CMK (cell line): ENCODE measurements at regions not wholly inside any gene's neighbourhood (a gene's known extent, or its start where the extent isn't known, plus 50 kb on each side); places are given as distances from the start of the nearest gene placed in this dataset.

Experiments used
- DNase-seq: peaks from one replicate; pipeline ENCODE4 v3.0.0-alpha.2; 2010; ENCODE audit warnings: low read depth

DNA sequence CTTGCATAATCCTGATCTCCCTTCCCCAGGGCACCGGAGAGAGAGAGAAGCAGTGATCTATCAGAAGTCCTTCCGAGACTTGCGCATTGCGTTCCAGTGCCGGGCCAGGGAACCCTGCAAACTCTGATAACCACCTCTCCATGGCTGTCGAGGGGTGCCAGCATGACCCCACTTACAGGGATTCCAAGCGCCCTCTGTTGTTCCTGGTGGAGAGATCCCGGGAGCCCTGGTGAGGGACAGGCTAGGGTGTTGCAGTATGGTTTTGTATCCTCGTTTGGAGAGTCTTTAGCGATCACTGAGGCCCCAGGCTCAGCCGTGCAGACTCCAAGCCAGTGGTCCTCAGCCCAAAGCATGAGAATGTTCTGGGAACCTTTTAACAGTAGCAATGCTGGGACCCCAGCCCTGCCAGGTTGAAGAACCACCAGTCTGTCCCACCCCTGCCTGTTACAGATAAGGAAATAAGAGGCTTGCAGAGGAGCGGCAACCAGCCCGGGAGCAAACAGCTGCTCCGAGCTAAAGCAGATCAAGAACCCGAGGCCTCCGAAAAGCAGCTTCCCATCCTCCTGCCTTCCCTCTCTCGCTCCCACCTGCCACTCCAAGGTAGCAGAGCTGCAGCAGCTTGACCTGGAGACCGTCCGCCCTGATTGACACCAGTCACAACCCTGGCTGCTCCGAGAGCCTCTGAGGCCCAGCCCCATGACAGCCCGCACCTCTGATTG, 150.3 kb upstream of the RPL38 start:
- DNase-seq: no peak

DNA sequence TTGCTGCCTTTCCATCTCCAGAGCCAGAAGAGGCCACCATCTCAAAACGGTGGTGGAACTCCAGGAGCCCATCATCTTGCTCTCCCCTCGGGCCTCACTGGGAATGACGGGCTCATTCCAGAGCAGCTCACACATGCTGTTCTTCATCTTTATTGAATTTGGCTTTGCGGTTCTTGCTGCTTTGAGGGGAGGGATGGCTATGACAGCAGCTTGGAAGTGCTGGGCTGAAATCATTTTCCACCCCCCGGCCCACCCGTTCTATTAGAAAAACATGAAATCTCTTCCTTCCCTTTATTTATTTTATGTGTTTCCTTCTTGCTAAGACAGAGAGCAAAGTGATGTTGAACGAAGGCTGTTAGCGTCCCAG, 149.8 kb upstream of the RPL38 start:
- no peak for DNase-seq

DNA sequence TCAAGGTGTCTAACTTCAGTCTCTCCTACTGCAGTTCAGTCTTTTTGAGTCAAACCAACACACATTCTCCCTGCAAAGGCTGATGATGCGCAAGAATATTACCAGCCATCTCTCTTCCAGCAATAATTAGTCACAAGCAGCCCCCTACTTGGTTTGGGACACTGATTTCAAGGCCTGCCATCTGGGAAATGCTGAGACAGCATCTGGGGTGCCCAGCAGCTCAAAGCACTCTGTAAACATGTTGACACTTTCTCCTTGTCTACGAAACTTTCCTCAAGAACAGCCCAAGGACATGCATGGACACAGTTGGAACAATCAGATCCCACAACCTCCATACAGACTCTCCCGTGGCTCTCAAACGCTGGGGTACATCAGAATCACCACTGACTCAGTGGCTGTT, 149.2 kb upstream of the RPL38 start:
- no peak for DNase-seq

DNA sequence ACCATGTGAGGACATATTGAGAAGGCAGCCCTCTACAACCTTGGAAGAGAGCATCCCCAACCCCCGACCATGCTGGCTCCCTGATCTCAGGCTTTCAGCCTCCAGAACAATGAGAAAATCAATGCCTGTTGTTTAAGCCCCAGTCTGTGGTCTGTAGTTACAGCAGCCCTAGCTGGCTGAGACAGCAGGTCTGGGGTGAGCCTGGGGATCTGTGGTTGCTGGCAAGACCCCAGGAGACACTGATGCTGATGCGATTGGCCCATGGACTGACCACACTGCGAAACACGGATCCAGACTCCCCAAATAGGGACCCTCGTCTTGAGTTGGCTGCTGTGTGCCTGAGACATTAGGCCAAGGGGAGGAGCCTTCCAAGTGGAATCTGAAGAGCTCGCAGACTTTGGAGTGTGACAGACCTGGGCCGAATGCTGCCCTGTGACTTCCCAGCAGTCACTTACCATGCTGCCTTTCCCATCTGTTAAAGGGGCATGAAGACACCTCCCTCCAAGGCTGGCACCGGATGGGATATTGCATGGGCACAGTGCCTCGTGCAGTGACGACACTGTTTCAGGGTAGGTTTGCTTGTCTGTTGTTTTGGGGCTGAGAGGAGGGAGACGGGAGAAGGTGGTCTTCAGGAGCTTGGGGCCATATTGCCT, 147.8 kb upstream of the RPL38 start:
- no peak for DNase-seq

DNA sequence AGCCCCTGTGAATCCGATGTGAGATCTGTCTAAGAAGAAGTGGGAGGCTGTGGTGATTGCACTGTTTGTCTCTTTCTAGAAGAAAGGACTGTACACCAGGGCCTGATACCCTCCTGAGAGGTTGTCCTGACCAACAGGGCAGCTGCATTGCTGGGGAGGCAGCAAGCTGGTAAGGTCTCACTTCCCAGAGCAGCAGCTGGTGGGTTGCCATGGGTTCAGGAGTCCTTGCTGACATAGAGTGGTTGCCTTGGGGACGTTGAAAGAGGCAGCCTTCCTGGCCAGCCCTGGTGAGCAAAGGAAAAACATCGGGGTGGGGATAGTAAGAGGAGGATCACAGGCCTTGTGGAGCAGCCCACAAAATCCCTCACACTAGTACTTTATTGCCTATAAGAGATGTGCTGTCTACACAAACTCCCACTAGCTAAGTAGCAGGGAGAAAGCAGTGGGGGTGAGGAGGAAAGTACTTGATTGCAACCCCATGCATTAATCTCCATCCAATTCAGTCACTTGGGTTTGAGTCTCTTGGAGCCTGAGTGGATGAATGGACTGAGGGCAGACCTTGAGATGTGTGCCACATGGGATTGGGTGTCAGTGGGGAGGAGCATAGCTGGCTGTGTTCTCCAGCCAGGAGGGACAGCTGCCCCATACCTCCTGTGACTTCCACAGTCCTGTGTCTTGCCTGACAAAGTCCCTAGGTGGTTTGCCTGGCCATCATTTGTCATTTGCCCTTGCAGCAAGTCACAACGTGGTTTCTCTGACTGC, 143.8 kb upstream of the RPL38 start:
- no peak for DNase-seq

DNA sequence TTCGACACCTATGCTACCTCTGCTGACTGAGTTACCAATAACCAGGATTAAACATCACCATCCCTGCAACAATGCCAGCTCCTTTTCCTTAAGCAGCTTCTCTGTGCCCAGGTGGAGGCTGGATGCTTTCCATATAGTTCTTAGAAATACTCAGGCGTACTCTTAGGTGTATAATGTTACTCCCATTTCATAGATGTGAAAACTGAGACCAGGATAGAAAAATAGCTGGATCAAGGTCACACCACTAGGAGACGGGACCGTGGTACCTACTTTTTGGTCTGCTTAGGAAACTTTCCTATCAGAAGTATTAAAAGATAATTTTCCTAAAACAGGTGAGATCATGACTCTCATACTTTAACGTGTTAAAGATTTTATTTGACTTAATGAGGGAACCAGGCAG, 141.7 kb upstream of the RPL38 start:
- DNase-seq: no peak

DNA sequence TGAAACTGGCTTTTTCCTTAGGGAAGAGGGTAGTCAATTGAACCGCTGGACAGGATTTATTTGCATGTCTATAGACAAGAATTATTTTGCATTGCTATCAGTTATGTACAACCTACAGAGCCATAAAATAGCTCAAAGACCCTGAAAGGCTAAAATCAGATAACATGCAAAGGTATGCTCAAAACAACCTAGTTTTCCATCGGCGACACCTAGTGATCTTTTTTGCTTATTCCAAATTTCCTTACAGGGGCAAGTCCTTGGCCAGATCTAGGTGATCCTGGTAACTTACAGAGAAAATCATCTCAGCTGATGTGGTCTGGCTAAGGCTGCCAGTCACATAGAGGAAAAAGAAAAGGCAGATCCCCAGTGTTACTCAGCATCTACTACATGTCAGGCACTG, 141.2 kb upstream of the RPL38 start:
- no peak for DNase-seq

DNA sequence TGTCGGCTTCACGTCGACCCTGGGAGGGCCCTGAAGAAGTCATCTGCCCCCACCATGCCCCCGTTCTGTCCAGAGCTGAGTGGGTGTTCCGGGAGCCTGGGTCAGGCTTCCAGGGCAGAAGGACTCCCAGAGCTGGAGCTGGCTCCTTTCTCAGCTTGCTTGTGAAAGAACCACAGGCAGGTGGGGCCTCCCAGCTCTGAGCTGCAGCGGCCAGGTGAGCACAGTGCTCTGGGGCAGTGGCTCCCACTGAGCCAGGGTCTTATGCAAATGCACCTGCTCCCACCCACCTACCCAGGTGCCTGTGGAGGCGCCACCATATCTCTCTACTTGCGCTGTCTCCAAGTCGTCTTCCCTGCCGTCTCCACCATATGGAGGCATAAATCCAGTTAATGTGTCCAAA, 140.0 kb upstream of the RPL38 start:
- no peak for DNase-seq

DNA sequence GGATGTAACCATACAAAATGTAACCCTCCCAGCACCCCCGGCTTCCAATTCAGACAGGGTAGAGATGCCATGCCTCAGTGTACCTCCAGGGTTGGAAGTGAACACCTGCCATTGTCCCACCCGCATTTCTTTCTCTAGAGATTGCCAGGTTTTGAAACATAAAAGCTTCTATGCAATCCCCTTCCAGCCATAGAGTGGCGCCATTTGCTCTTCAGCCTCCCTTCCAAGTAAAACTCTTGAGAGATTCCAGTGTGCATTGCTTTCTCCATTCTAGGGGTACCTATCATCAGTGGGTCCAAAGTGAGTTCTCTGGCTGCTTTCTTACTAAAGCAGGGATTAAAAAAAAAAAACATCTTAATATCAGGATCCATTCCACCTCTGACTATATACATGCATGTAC, 133.1 kb upstream of the RPL38 start:
- no peak for DNase-seq

DNA sequence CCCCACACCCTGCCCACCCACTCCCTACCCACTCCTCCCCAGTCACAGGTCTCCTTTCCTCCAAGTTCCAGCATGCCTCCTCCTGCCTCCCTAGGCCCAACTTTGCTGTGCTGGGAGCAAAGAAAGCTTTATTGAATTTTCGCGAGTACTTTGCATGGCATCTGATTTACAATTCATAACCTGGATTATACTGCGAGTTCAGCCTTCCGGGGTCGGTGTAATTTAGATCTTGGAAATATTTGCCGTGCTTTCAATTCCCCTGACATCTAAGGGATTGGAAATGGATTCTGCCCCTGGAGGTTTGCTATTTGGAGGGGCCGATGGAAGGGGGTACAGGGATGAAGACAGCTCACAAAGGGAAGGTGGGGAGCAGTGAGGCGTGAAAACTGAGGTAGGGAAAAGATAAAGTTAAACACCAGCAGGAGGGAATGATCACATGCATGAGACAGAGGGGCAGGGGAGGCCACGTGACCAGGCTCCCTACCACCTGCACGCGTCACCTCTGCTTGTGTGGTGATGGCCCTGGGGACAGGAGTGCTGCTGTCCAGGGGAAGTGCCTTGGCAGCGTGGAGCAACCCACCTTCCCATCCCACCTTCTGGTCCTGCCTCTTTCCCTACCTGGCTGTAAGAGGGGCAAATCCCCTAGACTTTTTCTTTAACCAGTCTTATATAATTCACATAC, 132.3 kb upstream of the RPL38 start:
- no peak for DNase-seq

DNA sequence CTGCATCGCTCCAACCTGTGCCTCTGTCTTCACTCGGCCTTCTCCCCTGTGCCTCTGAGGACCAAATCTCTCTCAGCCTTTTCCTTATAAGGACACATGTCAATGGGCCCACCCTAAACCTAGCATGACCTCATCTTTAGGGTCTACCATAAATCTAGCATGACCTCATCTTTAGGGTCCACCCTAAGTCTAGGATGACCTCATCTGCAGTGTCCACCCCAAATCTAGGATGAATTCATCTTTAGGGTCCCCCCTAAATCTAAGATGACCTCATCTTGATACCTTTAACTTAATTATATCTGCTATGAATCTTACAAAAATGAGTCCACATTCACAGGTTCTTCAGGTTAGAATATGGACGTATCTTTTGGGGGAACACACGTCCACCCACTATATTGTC, 131.1 kb upstream of the RPL38 start:
- DNase-seq: no peak

DNA sequence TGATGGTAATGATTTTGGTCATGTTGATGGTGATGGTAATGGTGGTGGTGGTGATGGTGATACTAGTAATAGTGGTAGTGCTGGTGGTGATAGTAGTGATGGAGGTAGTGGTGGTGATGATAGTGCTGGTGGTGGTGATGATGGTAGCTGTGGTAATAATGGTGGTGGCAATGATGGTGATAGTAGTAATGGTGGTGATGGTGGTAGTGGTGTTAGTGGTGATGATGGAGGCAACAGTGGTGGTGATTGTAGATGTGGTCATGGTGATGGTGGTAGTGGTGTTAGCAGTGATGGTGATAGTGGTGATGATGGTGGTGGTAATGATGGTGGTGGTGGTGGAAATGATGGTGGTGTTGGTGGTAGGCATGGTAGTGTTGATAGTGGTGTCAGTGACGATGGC, 127.0 kb upstream of the RPL38 start:
- no peak for DNase-seq

DNA sequence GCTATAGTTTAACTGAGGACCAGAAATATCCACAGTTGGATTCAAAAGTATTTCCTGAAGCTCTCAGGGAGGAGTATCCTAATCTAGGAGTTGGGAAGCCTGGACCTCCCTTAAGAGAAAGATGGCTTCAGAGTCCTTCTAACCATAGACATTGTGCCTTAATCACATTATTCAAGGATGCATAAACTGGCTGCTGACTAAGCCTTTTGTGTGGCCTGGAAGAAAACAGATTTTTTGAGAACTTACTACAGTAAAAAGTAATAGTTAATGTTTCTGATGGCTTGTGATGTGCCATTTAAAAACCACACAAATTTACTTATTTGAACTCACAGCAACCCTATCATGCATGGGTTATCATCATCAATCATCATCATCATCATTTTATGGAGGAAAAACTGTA, 126.2 kb upstream of the RPL38 start:
- no peak for DNase-seq

DNA sequence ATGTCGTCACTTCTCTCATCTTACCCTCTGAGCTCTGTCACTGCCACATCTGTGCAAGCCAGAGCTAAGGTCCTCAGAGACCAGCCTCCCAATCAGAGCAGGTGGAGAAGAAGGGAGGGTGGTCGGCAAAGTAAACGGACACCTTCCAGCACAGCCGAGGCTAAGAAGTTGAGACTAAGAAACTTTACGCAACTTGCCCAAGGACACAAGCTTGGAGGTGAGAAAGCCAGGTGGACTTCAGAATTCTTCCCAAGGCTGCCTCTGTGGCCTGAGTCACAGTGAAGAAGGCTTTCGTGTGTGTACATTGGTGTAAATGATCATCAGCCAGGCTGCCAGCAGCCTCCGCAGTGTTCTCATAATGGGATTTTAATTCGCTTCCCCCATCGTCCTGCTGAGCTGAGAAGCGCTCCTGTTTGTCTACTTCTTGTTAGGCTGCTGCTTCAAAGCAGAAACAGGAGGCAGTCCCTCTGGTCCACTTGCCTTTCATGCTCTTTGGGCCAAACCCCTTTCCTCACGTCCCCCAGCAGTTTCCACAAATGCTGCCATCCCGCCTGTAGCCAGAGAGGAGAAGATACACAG, 125.0 kb upstream of the RPL38 start:
- no peak for DNase-seq

DNA sequence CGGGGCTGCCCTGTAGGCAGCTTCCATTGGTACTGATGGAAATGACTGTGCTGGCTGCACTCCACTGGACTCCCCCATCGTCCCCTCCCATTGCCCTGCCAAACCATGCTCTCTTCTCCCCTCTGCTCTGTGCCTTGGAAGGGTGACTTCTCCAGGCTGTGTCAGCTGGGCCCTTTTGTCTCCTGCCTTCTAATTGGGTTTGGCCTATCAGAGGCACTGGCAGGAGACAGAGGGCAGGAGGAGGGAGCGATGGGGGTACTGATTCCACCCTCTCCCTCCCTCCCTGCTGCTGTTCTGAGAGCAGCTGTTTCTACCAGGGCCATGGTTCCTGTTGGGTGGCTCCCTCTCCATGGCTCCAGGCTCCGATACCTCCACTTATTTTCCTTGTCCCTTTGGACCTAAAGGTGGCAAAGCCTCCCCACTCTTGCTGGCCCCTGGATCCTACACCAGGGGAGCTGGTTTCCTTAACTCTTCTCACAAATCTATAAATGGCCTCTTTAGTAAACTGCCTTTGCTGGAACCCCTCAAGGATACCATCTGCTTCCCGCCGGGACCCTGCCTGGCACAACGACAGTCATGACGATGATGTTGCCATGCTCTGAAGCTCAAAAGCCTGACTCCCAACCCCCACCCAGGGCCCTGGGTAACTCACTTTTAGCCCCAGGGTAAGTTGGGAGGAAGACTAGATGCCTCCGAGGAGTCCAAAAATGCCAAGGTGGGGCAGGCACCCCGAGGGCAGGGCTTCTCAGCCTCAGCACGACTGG, 123.8 kb upstream of the RPL38 start:
- DNase-seq: no peak

DNA sequence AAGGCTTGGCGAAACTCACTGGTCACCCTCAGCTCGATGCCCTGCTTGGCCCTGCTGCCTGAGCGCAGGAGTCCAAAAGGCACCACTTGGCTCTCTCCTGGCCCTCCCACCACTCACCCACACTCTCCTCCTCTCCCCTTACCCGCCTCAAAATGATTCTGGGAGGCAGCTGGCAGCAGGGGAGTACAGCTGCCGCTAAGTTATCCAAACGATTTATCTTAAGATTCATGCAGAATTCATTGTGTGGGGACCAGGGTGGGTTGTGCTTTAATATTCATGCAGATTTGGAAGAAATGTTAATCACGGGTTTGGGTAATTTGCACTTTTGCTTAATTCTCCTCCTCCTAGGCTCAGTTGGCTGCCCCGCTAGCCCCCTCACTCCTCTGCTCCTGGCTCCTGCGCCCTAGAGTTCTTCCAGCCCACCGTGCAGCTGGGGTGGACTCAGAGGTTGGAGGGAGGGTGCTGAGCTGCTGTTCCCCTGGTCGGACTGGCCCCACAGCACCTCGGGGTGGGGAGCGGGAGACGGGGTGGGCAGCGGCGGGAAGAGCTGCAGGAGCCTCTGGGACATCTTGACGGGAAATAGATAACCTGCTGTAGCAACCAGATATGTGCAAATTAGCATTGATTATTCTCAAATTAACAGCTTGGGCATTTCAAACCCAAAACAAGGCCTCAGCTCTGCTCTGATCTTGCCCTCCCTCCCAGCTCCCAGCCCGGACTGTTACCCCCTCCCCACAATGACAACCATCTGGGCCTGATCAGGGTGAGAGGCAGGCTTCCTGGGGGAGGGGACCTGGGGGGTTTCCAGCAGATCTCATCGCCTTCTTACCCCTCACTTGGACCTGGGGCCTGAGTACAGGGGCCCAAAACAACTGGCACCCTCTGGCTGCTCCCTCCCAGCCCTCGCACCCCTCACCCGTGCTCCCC, 122.6 kb upstream of the RPL38 start:
- no peak for DNase-seq

DNA sequence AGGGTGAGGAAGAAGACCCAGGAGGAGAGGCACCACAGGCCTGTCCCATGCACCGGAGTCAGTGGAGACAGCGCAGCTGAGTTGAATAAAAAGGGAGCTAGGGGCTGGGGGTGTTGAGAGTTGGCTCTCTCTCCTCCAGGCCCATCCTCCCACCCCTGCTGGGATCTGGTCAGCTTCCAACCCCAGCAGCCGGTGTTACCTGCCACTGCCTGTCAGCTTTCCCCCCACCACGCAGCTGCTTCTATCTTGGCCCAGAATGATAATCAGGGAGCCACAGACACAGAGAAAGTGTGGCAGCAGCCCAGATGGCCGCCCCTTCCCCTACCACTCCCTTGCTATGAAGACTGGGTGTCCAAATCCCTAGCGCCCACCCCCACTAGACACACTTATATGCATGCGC, 120.6 kb upstream of the RPL38 start:
- DNase-seq: no peak

DNA sequence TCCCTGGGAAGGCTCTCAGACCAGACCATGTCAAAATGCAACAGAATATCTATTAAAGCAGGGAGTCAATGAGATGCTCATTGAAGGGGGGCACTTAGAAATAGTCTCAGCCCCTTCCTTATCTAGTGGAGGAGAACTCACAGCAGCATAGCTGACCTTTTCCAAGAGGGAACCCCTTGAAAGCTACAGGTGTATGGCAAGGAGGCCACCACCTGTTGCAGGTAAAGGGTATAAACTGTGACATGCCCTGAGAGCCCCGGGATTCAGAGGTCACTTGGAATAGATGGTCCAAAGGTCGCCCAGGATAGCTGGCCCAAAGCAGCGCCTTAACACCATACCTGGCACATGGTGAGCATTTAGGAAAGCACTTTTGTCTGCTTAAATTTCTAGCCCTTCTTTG, 120.2 kb upstream of the RPL38 start:
- DNase-seq: no peak

DNA sequence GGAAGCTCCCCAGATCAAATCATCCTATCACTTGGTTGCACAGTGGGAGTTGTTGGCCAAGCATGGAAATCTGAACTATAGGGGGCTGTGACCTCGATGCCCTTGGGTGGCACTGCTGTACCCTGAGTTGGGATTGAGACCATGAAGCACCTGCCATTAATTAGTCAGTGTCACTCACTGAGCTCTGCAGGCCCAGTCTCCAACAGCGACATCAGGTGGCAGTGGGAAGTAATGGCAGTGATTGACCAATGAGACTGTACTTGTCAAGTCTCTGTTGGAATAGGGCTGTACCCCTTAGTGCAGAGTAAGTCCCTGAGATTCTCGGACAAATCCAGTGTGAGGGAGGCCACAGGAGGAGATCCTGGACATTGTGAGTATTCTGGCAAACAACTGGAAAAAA, 118.0 kb upstream of the RPL38 start:
- DNase-seq: no peak

DNA sequence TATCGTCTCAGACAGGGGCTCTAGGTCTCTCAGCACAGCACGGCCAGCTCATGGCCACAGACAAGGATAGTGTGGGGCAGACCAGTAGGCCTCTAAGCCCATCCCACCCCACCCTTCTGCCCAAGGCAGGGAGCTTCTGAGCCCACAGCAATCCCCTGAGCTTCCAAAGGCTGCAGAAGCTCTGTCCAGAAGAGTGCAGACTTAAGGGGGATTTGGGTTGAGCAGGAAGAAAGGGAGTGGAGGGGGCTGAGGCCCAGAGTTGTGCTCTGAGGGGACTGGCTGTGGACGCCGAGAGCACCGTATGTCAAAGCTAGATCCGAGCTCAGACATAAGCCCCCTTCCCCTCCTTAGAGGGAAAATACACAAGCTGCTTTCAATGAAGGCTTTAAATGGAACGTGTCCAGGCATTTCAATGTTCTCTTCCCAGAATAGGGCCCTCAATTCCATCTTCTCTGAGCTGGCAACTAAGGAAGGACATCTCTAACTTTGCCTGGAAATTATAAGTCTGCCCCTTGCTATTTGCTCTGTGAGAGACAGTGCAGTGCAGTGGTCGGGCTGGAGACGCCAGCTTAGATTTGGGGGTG, 116.4 kb upstream of the RPL38 start:
- DNase-seq: no peak
